Vagina (tissue), 2 donors: ENCODE measurements at regions not wholly inside any gene's neighbourhood (a gene's known extent, or its start where the extent isn't known, plus 50 kb on each side); places are given as distances from the start of the nearest gene placed in this dataset.

Source experiments
- CTCF ChIP-seq, 3 experiments: fragments of 450-650 bp in 2 of 3; fragments of 200-600 bp in 1 of 3; sonication (generic) in 1 of 3; IDR thresholded peaks; one replicate each; pipeline ENCODE4 v1.5.1; 2017 to 2019; ENCODE audit warnings: antibody characterized with exemption in 3 of 3, mild to moderate bottlenecking in 2 of 3, moderate library complexity in 2 of 3
- POLR2A ChIP-seq, 2 donors: fragments of 450-650 bp; IDR thresholded peaks; one replicate each; pipeline ENCODE4 v1.6.1; 2017; ENCODE audit warnings: antibody characterized with exemption in 2 of 2, mild to moderate bottlenecking in 2 of 2, moderate library complexity in 2 of 2
- POLR2AphosphoS5 ChIP-seq, 2 donors: sonication (generic); formaldehyde crosslinking; IDR thresholded peaks; one replicate each; pipeline ENCODE4 v1.9.0; 2017; ENCODE audit warnings: antibody characterized with exemption in 2 of 2, mild to moderate bottlenecking in 2 of 2, low read depth in 1 of 2; ENCODE audit not compliant: insufficient read depth in 1 of 2

- TF ChIP-seq CTCF (IDR thresholded peaks at IDR 0.05), result no peak
- no peak for TF ChIP-seq POLR2A (IDR thresholded peaks at IDR 0.05)
- no peak for TF ChIP-seq POLR2AphosphoS5 (IDR thresholded peaks at IDR 0.05; ENCODE audit: insufficient read depth in 1 of 2, low read depth in 1 of 2)
Measured at GRCh38 chr2:150946831-150947230, 314.8 kb downstream of the RBM43 start.
